ENCODE measurements at regions not wholly inside any gene's neighbourhood (a gene's known extent, or its start where the extent isn't known, plus 50 kb on each side); places are given as distances from the start of the nearest gene placed in this dataset.

DNA sequence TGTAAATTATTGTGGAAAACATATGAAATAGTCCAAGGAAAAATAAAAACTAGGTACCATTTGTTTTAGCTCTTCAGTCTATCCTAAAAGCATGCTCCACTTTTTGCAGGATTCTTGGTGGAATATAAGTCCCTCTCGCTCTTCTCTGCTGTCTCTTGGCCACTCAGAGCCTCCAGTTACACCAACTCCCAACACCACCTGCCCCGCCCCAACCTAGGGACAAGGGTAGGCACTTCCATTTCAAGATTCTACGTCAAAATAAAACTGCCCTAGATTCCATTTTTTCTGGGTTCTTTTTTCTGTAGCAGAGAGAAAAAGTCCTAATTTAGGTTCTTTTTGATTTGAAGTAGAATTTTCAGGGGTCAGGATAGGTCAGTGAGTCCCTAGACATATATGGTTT is 1036.2 kb upstream of the POU3F3 start:
- Histone ChIP-seq H3K27ac (ENCODE audit: low read length) (no peak overlapping the region), H3K9me3 (ENCODE audit: low read length) (no peaks in the 10 kb centered on the region), H3K9ac (ENCODE audit: low read length) (no peak overlapping the region), H4K20me1 (ENCODE audit: insufficient read depth) (no peaks in the 10 kb centered on the region), H2AFZ (ENCODE audit: low read depth, low read length) (no peak overlapping the region), H3K9me2 (ENCODE audit: insufficient read depth, low read length) (no peaks in the 10 kb centered on the region), H3K4me2 (ENCODE audit: low read length) (no peak overlapping the region), H3K36me3 (ENCODE audit: insufficient read depth, low read length) (no peaks in the 10 kb centered on the region), H3K79me2 (replicated peaks; ENCODE audit: insufficient read depth, low read length) (no peaks in the 10 kb centered on the region), H3K4me3 (ENCODE audit: low read length) (no peak overlapping the region), H3K27me3 (ENCODE audit: insufficient read depth, low read depth, low read length) (no peaks in the 10 kb centered on the region), H3F3A (ENCODE audit: insufficient read depth, low read length, poor library complexity, severe bottlenecking) (no peaks in the 10 kb centered on the region)
- TF ChIP-seq TAF1 (IDR thresholded peaks at IDR 0.05; ENCODE audit: low read depth): no peak
- TF ChIP-seq RAD21 (conservative IDR thresholded peaks at IDR 0.05): no peak
- TF ChIP-seq EP300 (conservative IDR thresholded peaks at IDR 0.05; ENCODE audit: poor library complexity, severe bottlenecking): no peak
- TF ChIP-seq, protein P1, sequence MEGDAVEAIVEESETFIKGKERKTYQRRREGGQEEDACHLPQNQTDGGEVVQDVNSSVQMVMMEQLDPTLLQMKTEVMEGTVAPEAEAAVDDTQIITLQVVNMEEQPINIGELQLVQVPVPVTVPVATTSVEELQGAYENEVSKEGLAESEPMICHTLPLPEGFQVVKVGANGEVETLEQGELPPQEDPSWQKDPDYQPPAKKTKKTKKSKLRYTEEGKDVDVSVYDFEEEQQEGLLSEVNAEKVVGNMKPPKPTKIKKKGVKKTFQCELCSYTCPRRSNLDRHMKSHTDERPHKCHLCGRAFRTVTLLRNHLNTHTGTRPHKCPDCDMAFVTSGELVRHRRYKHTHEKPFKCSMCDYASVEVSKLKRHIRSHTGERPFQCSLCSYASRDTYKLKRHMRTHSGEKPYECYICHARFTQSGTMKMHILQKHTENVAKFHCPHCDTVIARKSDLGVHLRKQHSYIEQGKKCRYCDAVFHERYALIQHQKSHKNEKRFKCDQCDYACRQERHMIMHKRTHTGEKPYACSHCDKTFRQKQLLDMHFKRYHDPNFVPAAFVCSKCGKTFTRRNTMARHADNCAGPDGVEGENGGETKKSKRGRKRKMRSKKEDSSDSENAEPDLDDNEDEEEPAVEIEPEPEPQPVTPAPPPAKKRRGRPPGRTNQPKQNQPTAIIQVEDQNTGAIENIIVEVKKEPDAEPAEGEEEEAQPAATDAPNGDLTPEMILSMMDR (IDR thresholded peaks at IDR 0.05; ENCODE audit: poor library complexity, severe bottlenecking): no peak
- TF ChIP-seq SMC3 (conservative IDR thresholded peaks at IDR 0.05; ENCODE audit: poor library complexity): no peak
- no peak for TF ChIP-seq MXI1 (conservative IDR thresholded peaks at IDR 0.05; ENCODE audit: poor library complexity, severe bottlenecking)
- TF ChIP-seq, protein P2, sequence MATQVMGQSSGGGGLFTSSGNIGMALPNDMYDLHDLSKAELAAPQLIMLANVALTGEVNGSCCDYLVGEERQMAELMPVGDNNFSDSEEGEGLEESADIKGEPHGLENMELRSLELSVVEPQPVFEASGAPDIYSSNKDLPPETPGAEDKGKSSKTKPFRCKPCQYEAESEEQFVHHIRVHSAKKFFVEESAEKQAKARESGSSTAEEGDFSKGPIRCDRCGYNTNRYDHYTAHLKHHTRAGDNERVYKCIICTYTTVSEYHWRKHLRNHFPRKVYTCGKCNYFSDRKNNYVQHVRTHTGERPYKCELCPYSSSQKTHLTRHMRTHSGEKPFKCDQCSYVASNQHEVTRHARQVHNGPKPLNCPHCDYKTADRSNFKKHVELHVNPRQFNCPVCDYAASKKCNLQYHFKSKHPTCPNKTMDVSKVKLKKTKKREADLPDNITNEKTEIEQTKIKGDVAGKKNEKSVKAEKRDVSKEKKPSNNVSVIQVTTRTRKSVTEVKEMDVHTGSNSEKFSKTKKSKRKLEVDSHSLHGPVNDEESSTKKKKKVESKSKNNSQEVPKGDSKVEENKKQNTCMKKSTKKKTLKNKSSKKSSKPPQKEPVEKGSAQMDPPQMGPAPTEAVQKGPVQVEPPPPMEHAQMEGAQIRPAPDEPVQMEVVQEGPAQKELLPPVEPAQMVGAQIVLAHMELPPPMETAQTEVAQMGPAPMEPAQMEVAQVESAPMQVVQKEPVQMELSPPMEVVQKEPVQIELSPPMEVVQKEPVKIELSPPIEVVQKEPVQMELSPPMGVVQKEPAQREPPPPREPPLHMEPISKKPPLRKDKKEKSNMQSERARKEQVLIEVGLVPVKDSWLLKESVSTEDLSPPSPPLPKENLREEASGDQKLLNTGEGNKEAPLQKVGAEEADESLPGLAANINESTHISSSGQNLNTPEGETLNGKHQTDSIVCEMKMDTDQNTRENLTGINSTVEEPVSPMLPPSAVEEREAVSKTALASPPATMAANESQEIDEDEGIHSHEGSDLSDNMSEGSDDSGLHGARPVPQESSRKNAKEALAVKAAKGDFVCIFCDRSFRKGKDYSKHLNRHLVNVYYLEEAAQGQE (IDR thresholded peaks at IDR 0.05; ENCODE audit: borderline replicate concordance): no peak

DNA sequence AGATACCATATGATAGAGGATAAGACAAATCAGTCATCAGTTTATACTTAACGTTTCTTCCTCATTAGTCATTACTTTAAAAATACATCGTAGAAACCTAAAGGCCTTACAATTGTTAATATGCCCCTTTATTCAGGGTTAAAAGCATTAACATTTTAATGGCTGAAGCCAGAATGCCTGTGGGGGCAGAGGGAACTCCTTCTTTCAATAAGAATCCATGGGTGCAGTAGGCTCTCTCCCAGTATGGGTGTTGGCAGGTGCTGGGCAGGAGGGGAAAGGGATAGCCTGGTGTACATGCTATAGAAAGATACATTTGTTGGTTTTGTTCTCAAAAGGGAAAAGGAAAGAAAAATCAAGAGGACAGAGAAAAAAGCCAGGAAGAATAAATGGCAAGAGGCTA is 1035.7 kb upstream of the POU3F3 start:
- H3K36me3 ChIP-seq (ENCODE audit: insufficient read depth, low read length): no peaks in the 10 kb centered on the region
- H3K9ac ChIP-seq (ENCODE audit: low read length): no peak overlapping the region
- no peak overlapping the region for H3K4me2 ChIP-seq (ENCODE audit: low read length)
- H3K4me3 ChIP-seq (ENCODE audit: low read length): no peak overlapping the region
- H3K9me3 ChIP-seq (ENCODE audit: low read length): no peaks in the 10 kb centered on the region
- TF ChIP-seq RAD21 (conservative IDR thresholded peaks at IDR 0.05) (no peak), EP300 (conservative IDR thresholded peaks at IDR 0.05; ENCODE audit: poor library complexity, severe bottlenecking) (no peak), EZH2 (IDR thresholded peaks at IDR 0.05; ENCODE audit: borderline replicate concordance, insufficient read depth, low read length, poor library complexity, severe bottlenecking) (no peak), POLR2AphosphoS5 (IDR thresholded peaks at IDR 0.05) (no peak), MXI1 (conservative IDR thresholded peaks at IDR 0.05; ENCODE audit: poor library complexity, severe bottlenecking) (no peak), TAF1 (IDR thresholded peaks at IDR 0.05; ENCODE audit: low read depth) (no peak)
- TF ChIP-seq, protein P1 (IDR thresholded peaks at IDR 0.05; ENCODE audit: poor library complexity, severe bottlenecking): no peak
- no peaks in the 10 kb centered on the region for H3K9me2 ChIP-seq (ENCODE audit: insufficient read depth, low read length)
- no peak overlapping the region for H2AFZ ChIP-seq (ENCODE audit: low read depth, low read length)
- no peaks in the 10 kb centered on the region for H3K79me2 ChIP-seq (replicated peaks; ENCODE audit: insufficient read depth, low read length)
- H3F3A ChIP-seq (ENCODE audit: insufficient read depth, low read length, poor library complexity, severe bottlenecking): no peaks in the 10 kb centered on the region
- H4K20me1 ChIP-seq (ENCODE audit: insufficient read depth): no peaks in the 10 kb centered on the region
- no peak overlapping the region for H3K27ac ChIP-seq (ENCODE audit: low read length)
- H3K27me3 ChIP-seq (ENCODE audit: insufficient read depth, low read depth, low read length): no peaks in the 10 kb centered on the region
